Keratinocyte (primary cell): ENCODE measurements at regions not wholly inside any gene's neighbourhood (a gene's known extent, or its start where the extent isn't known, plus 50 kb on each side); places are given as distances from the start of the nearest gene placed in this dataset.

Experiments used
- DNase-seq: peaks from one replicate; pipeline ENCODE4 v3.0.0-alpha.2; 2011; ENCODE audit warnings: low read depth, missing footprints, low spot score
- FAIRE-seq: peaks from 2 replicates; lab custom pipeline; 2011; peaks lifted over from hg19 to GRCh38; lab: Jason Lieb, UNC
- H2AFZ ChIP-seq: 2 replicates; pipeline ENCODE4 v1.6.0; 2012; ENCODE audit warnings: low read length, control low read depth, inconsistent platforms; ENCODE audit not compliant: control insufficient read depth
- H3K27ac ChIP-seq: 2 replicates; pipeline ENCODE4 v1.5.1; 2011; ENCODE audit warnings: low read length; ENCODE audit not compliant: control insufficient read depth, insufficient read depth
- H3K27me3 ChIP-seq: 3 replicates; pipeline ENCODE4 v1.6.0; 2011; ENCODE audit warnings: low read length; ENCODE audit not compliant: control insufficient read depth, insufficient read depth; ENCODE audit errors: extremely low read depth
- H3K36me3 ChIP-seq, 2 experiments: 2 replicates in 1 of 2; 3 replicates in 1 of 2; pipeline ENCODE4 v1.5.1; 2011; ENCODE audit warnings: low read length in 2 of 2, mild to moderate bottlenecking in 1 of 2; ENCODE audit not compliant: control insufficient read depth in 2 of 2, insufficient read depth in 2 of 2; ENCODE audit errors: extremely low read depth in 1 of 2
- H3K4me1 ChIP-seq: 3 replicates; pipeline ENCODE4 v1.5.1; 2011; ENCODE audit warnings: low read length; ENCODE audit not compliant: control insufficient read depth, insufficient read depth; ENCODE audit errors: extremely low read depth
- H3K4me2 ChIP-seq: 3 replicates; pipeline ENCODE4 v1.6.0; 2011; ENCODE audit warnings: low read depth, low read length; ENCODE audit not compliant: control insufficient read depth, insufficient read depth; ENCODE audit errors: extremely low read depth
- H3K4me3 ChIP-seq, 3 experiments: fragments of 200-600 bp in 1 of 3; sonication (generic) in 1 of 3; 2 replicates in 2 of 3; 3 replicates in 1 of 3; pipeline ENCODE4 v1.5.1; 2011 to 2016; ENCODE audit warnings: low read length in 3 of 3, mild to moderate bottlenecking in 3 of 3, control low read depth in 2 of 3, inconsistent platforms in 1 of 3, low read depth in 1 of 3, mixed read lengths in 1 of 3, mixed run types in 1 of 3, moderate library complexity in 1 of 3; ENCODE audit not compliant: control insufficient read depth in 2 of 3, insufficient read depth in 2 of 3; ENCODE audit errors: extremely low read depth in 1 of 3
- H3K79me2 ChIP-seq: 2 replicates; pipeline ENCODE4 v1.6.0; 2012; ENCODE audit warnings: low read length; ENCODE audit not compliant: control insufficient read depth, insufficient read depth
- H3K9ac ChIP-seq: 3 replicates; pipeline ENCODE4 v1.6.0; 2011; ENCODE audit warnings: low read length; ENCODE audit not compliant: control insufficient read depth, insufficient read depth; ENCODE audit errors: extremely low read depth
- H3K9me1 ChIP-seq: 3 replicates; pipeline ENCODE4 v1.6.0; 2011; ENCODE audit warnings: low read length; ENCODE audit not compliant: control insufficient read depth, insufficient read depth; ENCODE audit errors: extremely low read depth
- H3K9me3 ChIP-seq: 2 replicates; pipeline ENCODE4 v1.5.1; 2012; ENCODE audit warnings: low read depth, low read length; ENCODE audit not compliant: control insufficient read depth
- H4K20me1 ChIP-seq: 3 replicates; pipeline ENCODE4 v1.6.0; 2011; ENCODE audit warnings: low read length; ENCODE audit not compliant: control insufficient read depth, insufficient read depth; ENCODE audit errors: extremely low read depth
- EZH2 ChIP-seq: IDR thresholded peaks from one replicate; pipeline ENCODE4 v1.6.1; 2012; ENCODE audit warnings: inconsistent platforms, mild to moderate bottlenecking, low read length, moderate library complexity
- dilution Hi-C: fragments of 300-500 bp; cut with MboI; formaldehyde crosslinking; loops from one replicate; pipeline ENCODE4 v1.7.0; 2020; ENCODE audit warnings: low sequenced_read_pairs; ENCODE audit not compliant: extremely low pct_ligation_motif_present
- TF ChIP-seq, protein P1 (sequence below), 3 experiments: IDR thresholded peaks in 1 of 3; conservative IDR thresholded peaks in 1 of 3; optimal IDR thresholded peaks in 1 of 3; 2 replicates in 2 of 3; 3 replicates in 1 of 3; pipeline versions ENCODE3 to v1.5.1; 2011; ENCODE audit warnings: low read length in 3 of 3, mild to moderate bottlenecking in 3 of 3, moderate library complexity in 2 of 3, control low read depth in 1 of 3, inconsistent platforms in 1 of 3; ENCODE audit not compliant: insufficient read depth in 2 of 3; ENCODE audit errors: extremely low read depth in 1 of 3

DNA sequence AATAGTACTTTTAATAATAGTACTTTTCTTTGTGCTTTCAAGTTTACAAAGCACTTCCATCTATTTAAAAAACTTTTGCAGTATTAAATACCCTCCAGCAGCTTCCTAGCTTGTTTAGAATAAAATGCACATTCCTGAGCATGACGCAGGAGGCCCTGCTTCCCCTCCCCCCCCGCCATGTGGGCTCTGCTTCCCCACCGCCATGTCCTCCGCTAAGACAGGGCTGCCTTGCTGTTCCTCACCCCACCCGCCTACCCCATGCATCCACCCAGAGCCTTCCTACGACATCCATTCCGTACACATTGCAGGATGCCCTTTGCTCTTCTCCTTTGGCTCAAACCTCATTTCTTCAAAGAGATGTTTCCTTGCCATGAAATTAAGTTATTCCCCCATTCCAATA is 205.9 kb upstream of the MSX2 start:
- Histone ChIP-seq H4K20me1 (no peaks in the 10 kb centered on the region), H3K36me3 (no peaks in the 10 kb centered on the region), H3K9me3 (no peaks in the 10 kb centered on the region), H3K9ac (no peak overlapping the region), H3K27ac (no peak overlapping the region), H3K4me2 (no peak overlapping the region), H3K4me3 (no peak overlapping the region), H3K9me1 (no peaks in the 10 kb centered on the region), H3K27me3 (no peaks in the 10 kb centered on the region), H2AFZ (no peak overlapping the region), H3K4me1 (no peaks in the 10 kb centered on the region), H3K79me2 (no peaks in the 10 kb centered on the region)
- FAIRE-seq (no peak), DNase-seq (no peak)
- TF ChIP-seq EZH2: no peak
- TF ChIP-seq, protein P1, sequence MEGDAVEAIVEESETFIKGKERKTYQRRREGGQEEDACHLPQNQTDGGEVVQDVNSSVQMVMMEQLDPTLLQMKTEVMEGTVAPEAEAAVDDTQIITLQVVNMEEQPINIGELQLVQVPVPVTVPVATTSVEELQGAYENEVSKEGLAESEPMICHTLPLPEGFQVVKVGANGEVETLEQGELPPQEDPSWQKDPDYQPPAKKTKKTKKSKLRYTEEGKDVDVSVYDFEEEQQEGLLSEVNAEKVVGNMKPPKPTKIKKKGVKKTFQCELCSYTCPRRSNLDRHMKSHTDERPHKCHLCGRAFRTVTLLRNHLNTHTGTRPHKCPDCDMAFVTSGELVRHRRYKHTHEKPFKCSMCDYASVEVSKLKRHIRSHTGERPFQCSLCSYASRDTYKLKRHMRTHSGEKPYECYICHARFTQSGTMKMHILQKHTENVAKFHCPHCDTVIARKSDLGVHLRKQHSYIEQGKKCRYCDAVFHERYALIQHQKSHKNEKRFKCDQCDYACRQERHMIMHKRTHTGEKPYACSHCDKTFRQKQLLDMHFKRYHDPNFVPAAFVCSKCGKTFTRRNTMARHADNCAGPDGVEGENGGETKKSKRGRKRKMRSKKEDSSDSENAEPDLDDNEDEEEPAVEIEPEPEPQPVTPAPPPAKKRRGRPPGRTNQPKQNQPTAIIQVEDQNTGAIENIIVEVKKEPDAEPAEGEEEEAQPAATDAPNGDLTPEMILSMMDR (optimal IDR thresholded peaks at IDR 0.05 in 1 of 3, IDR thresholded peaks at IDR 0.05 in 1 of 3, conservative IDR thresholded peaks at IDR 0.05 in 1 of 3; ENCODE audit: extremely low read depth in 1 of 3, insufficient read depth in 2 of 3, low read length in 3 of 3): no peak
- dilution Hi-C loops: no loop called here

DNA sequence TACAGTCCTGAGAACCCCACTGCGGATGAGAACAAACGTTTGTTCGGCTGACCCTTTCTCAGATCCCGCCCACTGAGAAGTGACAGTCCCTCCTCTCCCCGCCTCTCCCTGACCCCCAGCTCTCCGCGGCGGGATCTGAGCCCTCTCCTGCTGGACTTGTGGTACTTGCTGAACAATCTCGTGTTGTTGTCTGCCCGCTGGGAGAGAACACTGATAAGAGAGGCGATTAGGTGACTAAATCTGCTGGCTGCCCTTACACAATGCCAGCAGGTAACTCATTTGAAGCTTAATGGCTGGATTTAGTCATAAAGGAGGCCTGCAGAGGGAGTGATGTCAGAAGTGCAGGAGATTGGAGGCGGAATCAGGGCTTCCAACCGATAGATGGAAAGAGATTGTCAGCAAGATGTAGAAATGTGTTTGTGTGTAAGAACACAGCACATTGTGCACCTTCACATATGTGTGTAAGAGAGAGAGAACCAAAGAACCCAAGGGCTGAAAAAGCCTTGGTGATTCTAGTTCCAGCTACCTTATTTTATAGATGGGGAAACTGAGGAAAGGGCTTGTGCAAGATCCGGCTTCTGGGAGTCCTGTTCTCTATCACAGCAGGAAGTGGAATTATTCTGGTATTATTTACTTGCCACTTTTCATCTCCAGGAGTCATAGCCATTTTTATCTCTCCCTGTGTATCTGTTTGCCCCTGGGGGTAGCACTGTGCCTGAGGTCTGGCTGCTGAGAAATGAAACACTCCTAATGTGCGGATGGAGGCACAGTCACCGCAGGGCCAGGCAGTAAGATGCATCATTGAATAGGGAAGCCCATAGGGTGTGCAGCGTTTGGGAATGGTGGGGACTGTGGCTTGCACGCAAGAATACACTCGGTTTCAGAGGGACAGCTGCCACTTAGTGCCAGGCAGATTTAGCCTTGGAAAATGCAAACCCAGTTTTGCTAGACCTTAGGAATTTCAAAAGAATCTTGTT is 203.7 kb upstream of the MSX2 start:
- H3K27ac ChIP-seq: no peak overlapping the region
- H3K36me3 ChIP-seq: no peaks in the 10 kb centered on the region
- H3K27me3 ChIP-seq: no peaks in the 10 kb centered on the region
- H3K4me3 ChIP-seq: no peak overlapping the region
- no peaks in the 10 kb centered on the region for H3K4me1 ChIP-seq
- no peaks in the 10 kb centered on the region for H3K9me1 ChIP-seq
- dilution Hi-C loops: no loop called here
- H4K20me1 ChIP-seq: no peaks in the 10 kb centered on the region
- no peak overlapping the region for H3K9ac ChIP-seq
- TF ChIP-seq EZH2: no peak
- TF ChIP-seq, protein P1 (optimal IDR thresholded peaks at IDR 0.05 in 1 of 3, IDR thresholded peaks at IDR 0.05 in 1 of 3, conservative IDR thresholded peaks at IDR 0.05 in 1 of 3; ENCODE audit: extremely low read depth in 1 of 3, insufficient read depth in 2 of 3, low read length in 3 of 3): no peak
- DNase-seq (no peak), FAIRE-seq (no peak)
- no peaks in the 10 kb centered on the region for H3K9me3 ChIP-seq
- no peaks in the 10 kb centered on the region for H3K79me2 ChIP-seq
- H2AFZ ChIP-seq: no peak overlapping the region
- H3K4me2 ChIP-seq: no peak overlapping the region
